ENCODE measurements at regions not wholly inside any gene's neighbourhood (a gene's known extent, or its start where the extent isn't known, plus 50 kb on each side); places are given as distances from the start of the nearest gene placed in this dataset.
"Not testable (repeated sequence)": the region's sequence is repeated elsewhere in the genome, so short reads cannot be mapped to it uniquely, and the experiment has no call there.

DNA sequence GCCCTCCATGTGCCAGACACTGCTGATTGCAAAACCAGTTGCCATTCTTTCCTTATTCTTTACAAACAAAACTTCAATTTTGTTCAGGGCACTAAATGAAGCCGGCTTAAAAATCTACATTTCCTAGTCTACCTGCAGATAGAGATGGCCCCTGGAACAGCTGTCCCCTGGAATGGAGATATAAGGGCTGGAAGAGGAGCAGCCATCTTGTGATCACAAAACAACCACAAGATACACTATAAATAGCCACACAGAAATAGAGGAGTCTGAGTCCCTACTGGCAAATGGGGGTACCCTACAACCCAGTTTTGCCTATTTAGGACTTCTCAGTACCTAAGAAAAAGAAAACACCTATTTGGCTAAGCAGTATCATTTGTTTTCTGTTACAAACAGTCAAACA lies 115.9 kb upstream of the BEND6 start:
- DNase-seq (ENCODE audit: low read depth) = no peak

DNA sequence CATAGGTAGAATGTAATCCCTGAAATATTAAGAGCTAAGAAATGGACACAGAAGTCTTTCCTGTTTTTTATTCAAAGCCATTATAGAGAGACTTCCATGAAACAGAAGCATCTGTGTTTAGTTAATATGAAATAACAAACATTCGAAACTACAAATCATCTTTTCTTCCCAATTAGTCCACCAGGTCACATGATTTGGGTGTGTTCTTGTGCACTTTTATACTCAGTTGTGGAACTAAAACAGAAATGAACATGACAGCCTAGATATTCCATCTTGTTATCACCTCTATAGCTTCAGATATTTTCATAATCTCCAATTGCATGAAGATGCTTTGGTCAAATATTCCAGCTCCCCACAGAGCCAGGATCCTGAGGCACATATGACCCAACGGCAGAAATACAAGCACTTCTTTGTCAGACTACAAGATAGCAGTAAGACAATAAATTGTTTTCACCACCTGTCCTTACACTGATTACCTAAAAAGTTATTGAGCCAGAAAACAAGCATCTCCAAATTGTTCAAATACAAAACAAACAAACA lies 116.8 kb upstream of the BEND6 start:
- no peak for DNase-seq (ENCODE audit: low read depth)

DNA sequence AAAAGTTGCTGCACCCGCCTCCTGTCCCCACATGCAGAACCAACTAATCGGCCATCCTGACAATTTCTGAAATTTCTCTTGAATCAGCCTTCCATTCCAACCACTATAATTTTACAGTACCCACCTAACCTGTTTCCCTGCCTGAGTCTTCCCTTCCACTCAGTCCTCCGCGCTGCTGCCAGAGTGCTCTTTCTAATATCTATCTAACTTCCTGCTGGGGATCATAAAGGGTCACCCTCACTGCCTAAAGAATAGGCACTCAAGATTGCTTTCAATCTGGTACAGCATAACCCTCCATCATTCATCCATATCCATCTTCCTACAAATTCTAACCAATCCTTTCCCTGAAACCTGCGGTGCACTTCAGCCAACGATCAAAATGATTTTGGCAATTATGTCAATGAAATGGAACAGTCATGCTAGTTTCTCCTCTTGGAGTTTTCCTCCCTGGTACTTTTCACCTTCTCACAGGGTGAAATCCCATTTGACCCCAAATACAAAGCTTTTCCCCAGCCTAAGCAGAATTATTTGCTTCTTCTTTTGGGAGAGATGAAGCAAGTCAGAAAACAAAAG lies 117.5 kb upstream of the BEND6 start:
- DNase-seq (ENCODE audit: low read depth) = no peak

DNA sequence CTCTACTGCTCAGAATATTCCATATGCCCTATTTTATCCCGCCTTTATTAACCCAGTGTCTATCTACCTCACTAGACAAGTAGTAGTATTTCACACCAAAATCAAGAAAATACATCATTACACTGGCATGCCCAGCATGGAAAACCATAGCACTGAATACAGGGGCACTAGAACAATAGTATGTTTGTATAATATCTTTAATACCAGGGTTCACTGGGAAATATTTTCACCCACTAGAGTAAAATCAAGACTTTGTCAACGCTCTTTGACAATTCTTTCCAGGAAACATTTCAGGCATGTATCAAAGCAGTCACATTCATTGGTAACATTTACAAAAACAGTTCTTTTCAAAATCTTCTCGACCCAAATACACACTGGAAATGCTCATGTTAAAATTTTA lies 119.3 kb upstream of the BEND6 start:
- no peak for DNase-seq (ENCODE audit: low read depth)

DNA sequence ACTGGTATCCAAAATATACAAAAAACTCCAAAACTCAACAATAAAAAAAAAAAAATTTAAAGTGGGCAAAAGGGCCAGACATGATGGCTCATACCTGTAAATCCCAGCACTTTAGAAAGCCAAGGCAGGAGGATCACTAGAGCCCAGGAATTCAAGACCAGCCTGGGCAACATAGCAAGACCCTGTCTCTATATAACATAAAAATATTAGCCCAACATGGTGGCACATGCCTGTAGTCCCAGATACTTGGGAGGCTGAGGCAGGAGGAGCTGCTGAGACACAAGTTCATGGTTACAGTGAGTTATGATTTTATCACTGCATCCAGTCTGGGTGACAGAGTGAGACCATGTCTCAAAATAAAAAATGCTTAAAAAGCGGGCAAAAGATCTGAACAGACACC lies 121.0 kb upstream of the BEND6 start:
- DNase-seq (ENCODE audit: low read depth) = no peak

DNA sequence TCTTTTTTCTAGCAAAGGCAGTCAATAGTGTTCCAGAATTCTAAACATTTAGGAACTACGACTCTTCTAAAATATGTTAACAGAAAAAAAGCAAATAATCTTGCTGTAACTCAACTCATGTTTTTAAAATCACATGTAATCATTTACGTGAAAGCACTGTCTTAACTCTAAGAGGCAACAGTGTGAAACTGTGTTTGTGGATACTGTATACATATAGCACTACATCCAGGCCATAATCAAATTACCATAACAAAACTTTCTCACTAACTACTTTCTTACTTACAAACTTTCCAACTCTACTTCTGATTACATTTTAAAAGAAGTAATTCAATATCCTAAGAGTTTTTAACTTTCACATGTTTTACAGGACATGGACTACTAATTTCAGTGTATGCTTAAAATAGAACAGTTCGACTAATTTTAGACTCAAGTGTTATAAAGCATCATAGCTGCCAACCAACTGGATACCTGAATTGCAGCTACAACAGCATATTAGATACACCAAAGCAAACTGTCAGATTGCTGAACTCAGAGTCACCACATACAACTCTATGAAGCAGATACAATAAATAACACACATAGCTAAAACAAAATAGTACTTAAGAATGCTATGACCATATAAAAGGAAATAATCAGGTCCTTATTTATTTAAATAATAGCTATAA lies 121.6 kb upstream of the BEND6 start:
- no peak for DNase-seq (ENCODE audit: low read depth)

DNA sequence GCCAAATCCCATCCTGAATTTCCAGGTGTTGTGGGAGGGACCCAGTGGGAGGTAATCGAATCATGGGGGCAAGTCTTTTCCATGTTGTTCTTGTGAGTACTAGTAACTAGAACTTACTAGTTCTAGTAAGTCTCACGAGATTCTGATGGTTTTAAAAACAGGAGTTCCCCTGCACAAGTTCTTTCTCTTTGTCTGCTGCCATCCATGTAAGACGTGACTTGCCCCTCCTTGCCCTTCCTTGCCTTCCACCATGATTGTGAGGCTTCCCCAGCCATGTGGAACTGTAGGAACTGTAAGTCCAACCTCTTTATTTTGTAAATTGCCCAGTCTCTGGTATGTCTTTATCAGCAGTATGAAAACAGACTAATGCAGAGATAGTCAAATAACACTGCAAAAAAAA lies 122.7 kb upstream of the BEND6 start:
- no peak for DNase-seq (ENCODE audit: low read depth)

DNA sequence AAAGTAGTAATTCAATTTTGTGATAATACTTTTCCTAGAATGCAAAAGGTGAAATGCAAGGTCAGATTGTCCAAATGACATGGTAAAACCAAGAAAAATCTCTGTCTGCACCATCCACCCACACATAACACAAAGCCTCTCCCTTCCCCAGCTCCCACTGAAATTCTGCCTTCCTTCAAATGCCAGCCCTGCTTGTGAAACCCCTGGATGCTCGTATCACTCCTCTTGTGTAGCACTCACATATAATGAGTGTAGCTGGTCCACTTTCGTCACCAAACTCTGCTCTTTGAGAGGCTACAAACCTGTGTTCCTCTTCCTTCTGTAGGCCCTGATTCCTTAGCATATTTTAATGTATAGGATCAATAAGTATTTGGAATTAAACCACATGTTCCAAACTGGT lies 123.6 kb upstream of the BEND6 start:
- no peak for DNase-seq (ENCODE audit: low read depth)

DNA sequence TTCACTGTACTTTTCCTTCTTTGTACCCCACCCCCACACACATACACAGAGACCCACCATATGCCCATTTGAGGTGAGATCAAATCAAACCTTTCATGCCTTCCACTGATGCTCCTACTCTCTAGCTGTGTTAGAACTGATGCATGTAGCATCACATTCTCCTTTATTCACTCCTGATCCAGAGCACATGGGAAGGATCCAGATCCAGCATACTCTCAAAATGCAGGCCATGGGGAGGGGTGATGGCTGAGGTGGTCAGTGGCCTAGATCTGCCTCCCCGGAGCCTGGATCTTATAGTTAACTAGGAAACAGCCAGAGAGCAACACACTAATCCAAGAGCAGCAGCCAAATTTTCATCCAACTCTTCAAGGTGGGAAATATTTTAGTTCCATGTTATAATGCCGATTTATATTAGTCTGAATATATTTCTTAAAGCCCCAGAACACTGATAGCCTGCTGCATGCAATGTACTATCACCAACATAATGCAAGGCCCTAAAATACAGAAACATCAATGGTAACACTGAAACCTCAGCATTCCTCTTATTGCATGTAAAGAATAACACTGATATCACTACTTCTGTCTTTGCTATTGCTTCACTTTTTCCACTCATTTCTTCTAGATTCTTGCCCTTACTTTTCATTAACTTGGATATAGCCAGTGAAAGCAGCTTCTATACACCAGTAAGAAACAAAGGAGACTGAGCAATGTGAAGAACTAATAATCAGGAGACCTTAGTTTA lies 126.8 kb upstream of the BEND6 start:
- no peak for DNase-seq (ENCODE audit: low read depth)

DNA sequence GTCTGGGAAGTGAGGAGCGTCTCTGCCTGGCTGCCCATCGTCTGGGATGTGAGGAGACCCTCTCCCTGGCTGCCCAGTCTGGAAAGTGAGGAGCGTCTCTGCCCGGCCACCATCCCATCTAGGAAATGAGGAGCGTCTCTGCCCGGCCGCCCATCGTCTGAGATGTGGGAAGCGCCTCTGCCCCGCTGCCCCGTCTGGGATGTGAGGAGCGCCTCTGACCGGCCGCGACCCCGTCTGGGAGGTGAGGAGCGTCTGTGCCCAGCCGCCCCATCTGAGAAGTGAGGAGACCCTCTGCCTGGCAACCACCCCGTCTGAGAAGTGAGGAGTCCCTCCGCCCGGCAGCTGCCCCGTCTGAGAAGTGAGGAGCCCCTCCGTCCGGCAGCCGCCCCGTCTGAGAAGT lies 130.5 kb upstream of the BEND6 start:
- DNase-seq (ENCODE audit: low read depth) = not testable (repeated sequence)

DNA sequence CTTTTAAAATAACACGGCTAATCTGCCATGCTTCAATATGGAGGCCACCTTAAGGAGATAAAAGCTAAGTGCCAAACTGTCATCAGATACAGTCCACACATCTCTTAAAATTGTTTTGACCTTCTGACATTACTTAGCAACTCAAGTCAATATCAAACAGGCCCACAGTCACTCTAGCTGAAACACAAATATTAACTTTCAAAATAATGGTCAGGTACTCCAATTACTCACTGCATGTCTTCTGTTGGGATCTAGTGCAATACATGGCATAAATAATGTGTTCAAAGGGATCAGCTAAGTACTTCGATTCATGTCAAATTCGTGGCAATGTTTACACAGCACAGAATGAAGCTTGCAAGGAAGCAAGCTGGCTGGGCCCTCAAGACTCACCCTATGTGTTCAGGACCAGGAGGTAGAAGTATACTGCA lies 133.9 kb upstream of the BEND6 start:
- no peak for DNase-seq (ENCODE audit: low read depth)

DNA sequence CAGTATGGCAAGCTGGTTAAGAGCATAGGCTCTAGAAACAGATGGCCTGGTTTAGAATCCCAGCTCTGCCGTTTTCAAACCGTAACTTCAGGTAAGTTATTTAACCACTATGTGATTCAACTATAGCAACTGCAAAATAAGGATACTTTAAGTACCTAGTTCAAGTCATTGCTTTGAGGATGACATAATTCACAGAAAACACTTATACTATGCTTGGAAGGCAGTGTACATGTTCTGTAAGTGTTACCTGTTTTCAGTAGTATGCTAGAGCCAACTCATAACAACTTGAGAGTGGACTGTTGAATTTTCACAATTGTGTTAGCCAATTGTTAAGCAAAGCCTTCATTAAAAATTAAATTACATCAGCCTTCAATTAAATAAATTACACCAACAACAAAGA lies 134.8 kb upstream of the BEND6 start:
- DNase-seq (ENCODE audit: low read depth) = no peak

DNA sequence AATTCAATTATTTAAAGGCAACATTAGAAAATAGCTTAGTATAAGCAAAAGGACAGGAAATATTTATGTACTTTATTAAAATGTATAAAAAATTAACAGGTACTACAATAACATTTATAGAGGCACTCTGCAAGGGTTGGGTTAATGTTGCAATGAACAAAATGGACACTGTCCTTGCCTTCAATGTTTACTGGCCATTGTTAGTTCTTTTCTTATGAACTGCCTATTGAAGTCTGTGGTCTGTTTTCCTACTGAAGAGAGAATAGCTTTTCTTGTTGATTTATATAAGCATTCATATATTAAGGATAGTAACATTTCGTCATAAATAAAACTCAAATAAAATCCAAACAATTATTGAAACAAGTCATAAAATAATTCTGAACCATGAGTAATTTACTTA lies 135.3 kb upstream of the BEND6 start:
- DNase-seq (ENCODE audit: low read depth) = no peak

DNA sequence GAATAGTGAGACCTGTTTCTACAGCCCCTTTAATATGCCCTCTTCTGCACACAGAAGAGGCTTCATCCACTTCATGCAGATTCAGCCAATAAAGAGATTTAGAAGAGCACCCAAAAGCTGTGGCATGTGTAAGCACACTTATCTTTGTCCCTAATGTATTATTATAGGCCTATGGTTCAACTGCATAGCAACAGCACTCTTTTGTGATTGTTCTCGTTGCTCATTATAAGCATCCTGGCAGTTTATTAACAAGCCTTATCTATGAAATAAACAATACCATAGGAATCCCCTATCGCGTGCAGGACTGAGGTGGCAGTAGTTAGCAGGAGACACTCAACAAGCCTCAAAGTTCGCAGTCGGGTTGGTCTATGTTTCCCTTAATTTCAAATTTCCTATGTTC lies 138.5 kb upstream of the BEND6 start:
- DNase-seq (ENCODE audit: low read depth) = no peak

DNA sequence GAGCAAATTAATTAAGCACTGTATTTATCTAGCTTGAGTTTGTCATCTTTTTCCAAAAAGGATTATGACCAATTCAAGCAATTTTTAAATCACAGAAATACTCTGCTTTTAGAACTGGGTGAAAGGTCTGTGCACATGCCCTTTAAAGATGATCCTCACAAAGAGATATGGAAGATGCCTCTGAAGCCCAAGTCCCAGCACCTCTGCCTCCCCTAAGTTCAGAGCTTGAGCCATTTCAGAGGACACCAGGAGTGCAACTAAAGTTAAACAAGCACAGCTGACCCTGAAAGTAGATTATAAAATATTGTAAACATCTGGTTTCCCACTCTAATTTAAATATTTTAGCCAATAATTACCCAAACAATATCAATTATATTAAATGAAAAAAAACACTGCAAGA lies 139.5 kb upstream of the BEND6 start:
- no peak for DNase-seq (ENCODE audit: low read depth)

DNA sequence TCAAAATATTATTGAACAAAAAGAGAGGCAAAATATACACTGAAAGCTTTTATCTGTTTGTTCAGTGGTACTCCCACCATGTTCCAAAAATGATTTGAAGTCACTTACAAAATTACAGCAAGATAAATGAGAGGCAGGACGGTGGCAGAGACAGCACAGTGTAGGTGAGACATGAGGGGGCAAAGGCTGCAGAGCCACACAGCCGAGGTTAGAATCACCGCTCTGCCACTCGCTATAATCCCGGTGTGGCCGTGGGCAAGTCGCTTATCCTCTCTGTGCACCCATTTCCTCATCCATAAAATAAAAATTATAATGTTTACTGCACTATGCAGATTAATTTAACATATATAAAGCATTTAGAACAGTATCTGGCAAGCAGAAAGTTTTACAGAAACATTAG lies 140.1 kb upstream of the BEND6 start:
- DNase-seq (ENCODE audit: low read depth) = no peak

DNA sequence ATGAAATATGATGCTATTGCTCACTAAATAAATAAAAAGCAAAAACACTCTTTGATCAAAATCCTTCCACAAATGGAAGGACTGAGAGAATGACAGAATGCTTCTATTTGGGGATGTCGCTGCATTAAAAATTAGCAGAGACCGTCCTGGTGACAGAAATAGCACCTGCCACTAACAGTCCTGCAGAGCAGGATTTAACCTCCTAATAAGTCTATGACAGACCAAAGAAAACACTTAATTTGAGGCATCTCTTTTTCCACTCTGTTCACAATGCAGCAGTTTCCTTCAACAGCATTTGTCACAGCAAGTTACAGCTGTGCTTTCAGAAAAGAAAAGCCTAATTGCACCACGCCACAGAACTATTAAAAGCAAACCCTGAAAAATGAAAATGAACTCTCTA lies 140.6 kb upstream of the BEND6 start:
- no peak for DNase-seq (ENCODE audit: low read depth)

DNA sequence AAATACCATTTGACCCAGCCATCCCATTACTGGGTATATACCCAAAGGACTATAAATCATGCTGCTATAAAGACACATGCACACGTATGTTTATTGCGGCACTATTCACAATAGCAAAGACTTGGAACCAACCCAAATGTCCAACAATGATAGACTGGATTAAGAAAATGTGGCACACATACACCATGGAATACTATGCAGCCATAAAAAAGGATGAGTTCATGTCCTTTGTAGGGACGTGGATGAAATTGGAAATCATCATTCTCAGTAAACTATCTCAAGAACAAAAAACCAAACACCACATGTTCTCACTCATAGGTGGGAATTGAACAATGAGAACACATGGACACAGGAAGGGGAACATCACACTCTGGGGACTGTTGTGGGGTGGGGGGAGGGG lies 142.1 kb upstream of the BEND6 start:
- DNase-seq (ENCODE audit: low read depth) = not testable (repeated sequence)

DNA sequence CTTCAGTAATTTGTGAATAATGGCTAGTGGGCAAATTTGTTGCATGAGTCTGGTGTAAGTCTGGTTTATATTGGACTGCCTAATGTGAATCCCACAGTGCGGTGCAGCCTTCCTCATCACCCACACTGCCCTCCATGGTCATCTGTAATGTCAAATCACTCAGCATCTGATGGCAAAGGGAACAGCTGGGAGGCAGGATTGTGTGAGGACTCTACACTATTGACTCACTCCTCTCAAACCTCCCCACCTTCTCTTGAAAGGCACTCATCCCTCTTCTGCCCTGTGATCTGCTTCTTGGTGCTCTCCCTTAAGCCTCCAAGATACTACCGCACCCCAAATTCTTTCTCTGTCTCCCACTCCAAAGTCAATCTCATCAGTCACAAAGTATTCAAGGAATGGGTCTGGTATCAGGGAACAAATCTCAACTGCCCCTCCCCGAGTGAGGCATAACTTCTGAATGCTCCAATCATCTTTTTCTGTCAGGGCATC lies 146.0 kb upstream of the BEND6 start:
- DNase-seq (ENCODE audit: low read depth) = no peak

DNA sequence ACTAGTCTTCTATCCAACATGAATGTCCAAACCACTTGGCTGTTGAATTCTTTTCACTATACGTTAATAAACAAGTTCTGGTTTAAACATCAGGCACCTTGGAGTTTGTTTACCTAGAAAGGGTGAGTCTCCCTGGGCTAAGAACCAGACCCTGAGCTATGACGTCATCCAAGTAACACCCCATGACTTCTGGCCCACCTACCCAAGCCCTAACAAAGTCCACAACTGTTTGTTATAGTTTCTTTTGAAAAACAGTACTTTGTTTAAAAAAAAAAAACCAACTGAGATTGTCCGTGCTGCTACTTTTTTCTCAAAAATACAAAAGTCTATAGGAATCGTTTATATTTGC lies 146.9 kb upstream of the BEND6 start:
- no peak for DNase-seq (ENCODE audit: low read depth)

DNA sequence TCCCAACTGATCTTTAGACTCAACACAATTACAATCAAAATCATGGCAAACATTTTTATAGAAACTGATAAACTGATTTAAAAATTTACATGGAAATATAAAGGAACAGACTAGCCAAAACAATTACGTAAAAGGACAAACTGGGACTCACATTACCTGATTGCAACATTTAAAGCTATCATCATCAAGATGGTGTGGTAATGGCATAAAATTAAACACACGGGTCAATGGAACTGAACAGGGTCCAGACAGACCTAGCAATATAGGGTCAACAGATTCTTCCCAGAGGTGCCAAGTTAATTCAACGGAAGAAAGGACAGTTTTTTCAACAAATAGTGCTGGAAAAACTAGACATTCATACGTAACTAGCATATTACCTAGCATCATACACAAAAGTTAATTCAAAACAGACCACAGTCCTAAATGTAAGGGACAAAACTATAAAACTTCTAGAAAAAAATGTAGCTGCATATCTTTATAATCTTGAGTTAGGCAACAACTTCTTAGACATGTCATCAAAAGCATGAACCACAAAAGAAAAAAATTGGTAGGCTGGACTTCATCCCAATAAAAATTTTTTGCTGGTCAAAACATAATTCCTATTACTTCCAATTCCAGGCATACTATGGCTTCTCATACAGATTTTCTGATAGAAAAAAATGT lies 147.4 kb upstream of the BEND6 start:
- no peak for DNase-seq (ENCODE audit: low read depth)

DNA sequence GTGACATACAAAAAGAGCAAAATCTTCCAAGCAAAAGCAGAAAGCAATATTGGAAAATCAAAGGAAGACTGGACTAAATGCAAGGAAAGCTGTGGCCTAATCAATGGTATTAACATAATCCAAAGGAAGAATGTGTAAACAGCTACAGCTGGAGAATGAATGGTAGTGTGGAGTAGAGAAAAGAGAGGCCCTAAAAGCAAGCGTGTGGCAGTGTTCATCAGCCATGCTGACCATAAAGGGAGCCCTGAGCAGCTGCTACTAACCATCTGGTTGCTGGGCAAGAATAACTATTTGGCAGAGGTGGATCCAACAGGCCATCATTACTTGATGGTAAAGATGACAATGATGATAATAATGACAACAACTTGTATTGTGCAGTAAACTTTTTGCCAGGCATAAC lies 148.5 kb upstream of the BEND6 start:
- no peak for DNase-seq (ENCODE audit: low read depth)

DNA sequence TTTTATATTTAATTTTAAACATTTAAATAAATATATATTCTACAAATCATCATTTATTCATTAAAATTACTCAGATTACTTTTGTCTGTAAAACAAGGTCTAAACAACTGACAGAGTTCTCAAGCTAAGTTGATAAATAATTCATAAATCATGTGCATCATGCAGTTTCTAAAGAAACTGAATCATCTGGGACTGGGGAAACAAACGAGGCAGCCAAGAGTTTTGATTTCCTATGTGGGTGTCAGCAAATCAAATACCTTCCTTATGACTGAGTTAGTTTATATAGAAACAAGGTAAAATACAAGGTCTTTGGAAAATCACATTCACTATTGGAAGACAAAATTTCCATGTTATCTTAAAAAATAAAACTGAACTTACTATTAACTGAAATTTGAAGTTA lies 149.9 kb upstream of the BEND6 start:
- no peak for DNase-seq (ENCODE audit: low read depth)
